IPS-NIHi7 (cell line): ENCODE measurements at regions not wholly inside any gene's neighbourhood (a gene's known extent, or its start where the extent isn't known, plus 50 kb on each side); places are given as distances from the start of the nearest gene placed in this dataset.

ENCODE experiments used
- DNase-seq: peaks from one replicate; pipeline ENCODE4 v3.0.0; 2012; ENCODE audit warnings: mixed read lengths; ENCODE audit errors: extremely low spot score

DNA sequence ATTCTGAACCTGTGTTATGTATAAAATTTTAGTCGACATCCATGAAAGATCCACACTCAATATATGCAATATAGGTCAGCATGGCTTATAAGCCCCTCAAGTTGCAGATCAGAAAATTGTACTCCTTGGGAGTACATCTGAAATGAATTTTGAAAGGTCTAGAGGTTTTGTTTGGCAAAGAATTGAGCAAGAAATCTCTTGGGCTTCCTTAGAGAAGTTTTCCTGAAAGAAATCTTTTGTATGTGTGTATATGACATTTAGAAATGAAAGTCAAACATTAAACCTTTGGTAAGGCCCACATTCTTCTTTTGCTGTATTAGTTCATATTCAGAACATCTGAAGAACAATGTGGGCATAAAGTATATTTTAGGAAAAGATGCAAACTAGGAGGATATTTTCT lies 1006.6 kb downstream of the NAALADL2 start:
- no peak for DNase-seq

DNA sequence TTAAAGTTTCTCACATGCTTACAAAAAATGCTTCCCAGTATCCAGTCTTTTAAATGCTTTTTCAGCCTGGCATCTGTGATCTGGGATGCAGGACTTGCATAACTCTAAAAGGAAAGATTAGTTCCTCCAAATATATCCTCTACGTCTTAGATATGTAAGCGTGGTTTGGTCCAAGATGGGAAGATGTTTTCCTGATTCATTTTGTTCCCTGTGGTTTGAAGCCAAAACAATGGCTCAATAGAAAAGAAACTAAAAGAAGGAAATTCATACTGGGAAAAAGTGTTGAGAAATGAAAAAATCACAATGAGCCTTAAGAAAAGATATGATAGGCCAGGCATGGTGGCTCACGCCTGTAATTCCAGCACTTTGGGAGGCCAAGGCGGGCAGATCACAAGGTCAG lies 1002.8 kb downstream of the NAALADL2 start:
- DNase-seq, result no peak
